IPS DF 4.7 (cell line): ENCODE measurements at regions not wholly inside any gene's neighbourhood (a gene's known extent, or its start where the extent isn't known, plus 50 kb on each side); places are given as distances from the start of the nearest gene placed in this dataset.

Experiments used
- DNase-seq: peaks from one replicate; pipeline ENCODE4 v3.0.0-alpha.2; 2013; ENCODE audit warnings: low spot score; ENCODE audit errors: extremely low read depth

DNA sequence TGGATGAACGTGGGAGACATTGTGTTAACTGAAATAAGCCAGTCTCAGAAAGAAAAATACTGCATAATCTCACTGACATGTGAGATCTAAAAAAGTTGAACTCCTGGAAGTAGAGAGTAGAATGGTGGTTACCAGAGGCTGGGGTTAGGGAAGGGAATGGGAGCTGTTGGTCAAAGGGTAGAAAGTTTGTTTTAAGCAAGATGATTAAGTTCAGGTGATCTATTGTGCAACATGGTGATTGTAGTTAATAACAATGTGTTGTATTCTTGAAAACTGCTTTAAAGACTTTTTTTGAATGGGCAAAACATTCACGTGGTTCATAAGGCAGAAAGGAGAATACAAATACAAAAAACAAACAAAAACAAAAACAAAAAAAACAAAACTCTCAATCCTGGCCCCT is 460.4 kb upstream of the TBX3 start:
- DNase-seq = no peak

- no peak for DNase-seq
Measured at GRCh38 chr12:115140981-115141655, 457.1 kb upstream of the TBX3 start.

GRCh38 chr12:115137812-115138521 is 454.0 kb upstream of the TBX3 start:
- DNase-seq = no peak

GRCh38 chr12:115135800-115136211 is 451.8 kb upstream of the TBX3 start:
- no peak for DNase-seq

DNA sequence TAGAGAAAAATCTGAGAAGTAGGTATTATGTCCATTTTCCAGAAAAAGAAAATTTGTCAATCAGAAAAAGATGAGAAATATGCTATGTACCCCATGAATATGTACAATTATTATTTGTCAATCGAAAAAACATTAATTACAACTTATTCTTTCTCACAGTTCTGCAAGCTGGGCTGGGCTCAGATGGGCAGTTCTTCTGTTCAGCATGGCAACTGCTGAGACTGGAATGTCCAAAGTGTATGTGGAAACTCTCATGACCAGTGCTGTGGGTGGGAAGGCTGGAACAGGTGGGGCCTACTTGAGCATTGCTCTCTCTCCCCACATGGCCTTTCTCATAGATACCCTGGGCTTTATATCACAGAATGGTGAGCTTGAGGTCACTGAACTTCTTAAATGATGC is 450.3 kb upstream of the TBX3 start:
- no peak for DNase-seq

DNA sequence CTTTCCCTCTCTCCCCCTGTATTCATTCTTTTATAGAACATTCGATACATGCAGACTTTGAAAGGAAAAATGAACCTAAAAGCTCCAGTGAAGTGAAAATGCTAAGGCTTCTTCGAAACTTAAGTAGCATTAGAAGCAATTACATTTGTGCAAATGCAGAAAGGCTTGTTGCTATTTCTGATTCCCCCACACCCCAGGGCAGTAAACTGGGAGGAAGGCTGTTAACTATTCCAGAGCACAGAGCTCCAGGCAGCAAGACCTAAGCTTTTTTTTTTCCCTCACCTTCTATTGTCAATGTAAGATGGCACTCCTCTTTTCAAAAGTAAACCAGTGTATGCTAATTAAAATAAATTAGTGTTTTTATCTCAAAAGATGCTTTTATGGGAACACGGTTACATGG is 448.9 kb upstream of the TBX3 start:
- DNase-seq = no peak

GRCh38 chr12:115132145-115132544 is 448.2 kb upstream of the TBX3 start:
- DNase-seq = no peak

DNA sequence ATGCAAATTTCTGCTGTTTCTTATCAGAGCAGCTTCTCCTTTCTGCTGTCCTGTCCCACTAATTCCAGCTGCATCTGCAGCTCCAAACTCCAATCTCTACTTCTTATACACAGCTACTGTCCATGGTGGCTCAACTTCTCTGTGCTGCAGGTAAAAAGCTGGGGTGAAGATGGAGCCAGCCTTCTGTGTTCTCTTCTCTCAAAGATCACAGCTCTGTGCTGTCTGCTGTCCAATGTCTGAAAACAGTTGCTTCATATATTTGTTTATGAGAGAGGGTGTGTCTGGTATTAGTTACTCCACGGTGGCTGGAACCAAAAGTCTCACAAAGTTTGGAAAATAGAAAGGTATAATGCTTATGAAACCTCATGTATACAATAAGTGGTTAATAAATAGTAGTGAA is 445.8 kb upstream of the TBX3 start:
- no peak for DNase-seq

GRCh38 chr12:115121053-115121452 is 437.1 kb upstream of the TBX3 start:
- DNase-seq = no peak

- DNase-seq = no peak
Measured at GRCh38 chr12:115118177-115118724, 434.3 kb upstream of the TBX3 start.

DNA sequence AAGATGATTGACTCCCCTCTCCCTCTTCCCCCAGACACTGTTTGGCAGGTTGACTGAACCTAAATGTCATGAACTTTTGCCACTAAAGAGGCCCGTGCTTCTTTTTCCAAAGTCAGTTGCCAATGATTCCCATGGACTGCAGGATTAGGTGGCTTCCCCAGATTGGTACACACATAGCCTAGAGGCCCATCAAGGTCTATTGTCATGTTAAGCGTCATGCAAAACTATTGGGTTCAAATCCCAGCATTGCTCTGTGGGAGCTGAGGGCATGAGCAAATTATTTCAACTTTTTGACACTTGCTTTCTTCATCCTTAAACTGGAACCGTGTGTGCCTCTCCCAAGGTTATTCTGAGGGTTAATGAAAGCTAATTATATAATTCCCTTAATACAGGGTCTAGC is 430.2 kb upstream of the TBX3 start:
- DNase-seq = no peak

DNA sequence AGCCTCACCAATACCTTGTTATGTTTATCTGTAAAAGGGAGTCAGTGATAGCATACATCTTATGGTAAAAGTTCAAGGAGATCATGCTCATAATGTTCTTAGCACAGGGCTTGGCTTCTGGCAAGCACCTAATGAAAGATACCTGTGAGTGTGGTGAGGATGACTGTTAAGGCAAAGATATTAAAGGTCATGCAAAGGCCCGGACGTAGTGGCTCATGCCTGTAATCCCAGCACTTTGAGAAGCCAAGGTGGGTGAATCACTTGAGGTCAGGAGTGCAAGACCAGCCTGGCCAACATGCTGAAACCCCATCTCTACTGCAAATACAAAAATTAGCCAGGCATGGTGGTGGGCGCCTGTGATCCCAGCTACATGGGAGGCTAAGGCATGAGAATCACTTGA is 425.9 kb upstream of the TBX3 start:
- no peak for DNase-seq

- no peak for DNase-seq
Measured at GRCh38 chr12:115108129-115109100, 424.4 kb upstream of the TBX3 start.

DNA sequence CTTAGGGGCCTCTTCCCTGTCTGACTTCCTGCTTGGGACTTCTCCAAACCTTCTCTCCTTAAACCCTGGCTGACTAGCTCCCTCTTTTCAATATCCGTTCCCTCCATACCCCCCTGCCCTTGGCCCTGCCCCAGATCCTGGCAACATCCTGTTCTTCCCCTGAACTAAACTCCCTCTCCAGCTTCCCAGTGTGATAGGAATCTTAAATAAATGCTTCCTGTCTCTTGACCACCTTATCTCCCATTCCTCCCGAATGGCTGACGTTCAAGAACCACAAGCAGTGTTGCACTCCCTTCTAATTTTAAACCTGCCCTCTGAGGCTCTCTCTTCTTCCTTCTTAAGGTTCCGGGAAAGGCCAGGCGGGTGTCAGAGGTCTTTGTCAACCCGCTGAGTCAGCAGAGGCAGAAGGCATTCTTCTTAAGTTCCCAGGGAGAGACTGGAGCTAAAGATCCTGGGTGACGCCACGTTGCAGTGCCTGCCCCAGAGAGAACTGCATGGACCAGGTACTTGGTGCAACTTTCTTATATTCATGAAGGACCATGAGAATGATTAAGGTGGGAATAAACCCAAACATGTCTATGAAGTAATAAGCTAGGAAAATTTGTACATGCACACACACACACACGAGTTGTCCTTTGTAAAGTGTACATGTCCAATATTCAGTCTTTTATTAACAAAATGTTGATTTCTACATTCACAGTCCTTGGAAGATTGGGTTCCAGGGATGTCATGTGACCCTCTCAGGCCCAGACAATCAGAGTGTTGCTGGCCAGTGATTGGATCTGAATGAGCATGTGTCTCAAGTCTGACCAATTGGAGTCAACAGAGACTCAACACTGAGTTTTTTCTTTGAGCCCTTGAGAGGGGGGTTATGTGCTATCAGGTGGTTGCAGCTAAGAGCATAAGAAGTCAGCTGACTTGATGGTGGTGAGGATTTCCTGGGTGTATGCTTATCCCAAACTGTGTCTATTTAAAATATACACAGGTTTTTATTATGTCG is 420.2 kb upstream of the TBX3 start:
- DNase-seq = no peak

GRCh38 chr12:115102450-115102849 is 418.5 kb upstream of the TBX3 start:
- DNase-seq = no peak

DNA sequence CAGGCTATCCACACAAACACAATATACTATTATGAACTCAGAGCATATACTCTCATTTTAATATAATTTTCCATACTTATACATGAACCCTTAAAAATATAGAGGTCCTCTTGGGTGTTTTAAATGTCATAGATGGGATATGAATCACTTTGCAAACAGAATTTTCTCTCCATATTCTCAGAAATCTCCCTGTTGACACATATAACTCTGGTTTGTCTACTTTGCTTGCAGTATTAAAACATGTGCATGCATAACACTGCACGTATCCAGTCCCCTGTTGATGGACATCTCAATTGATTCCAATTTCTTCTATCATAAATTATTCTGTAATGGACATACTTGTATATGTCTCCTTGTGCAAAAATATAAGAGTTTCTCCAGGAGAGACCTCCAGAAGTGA is 417.5 kb upstream of the TBX3 start:
- no peak for DNase-seq

DNA sequence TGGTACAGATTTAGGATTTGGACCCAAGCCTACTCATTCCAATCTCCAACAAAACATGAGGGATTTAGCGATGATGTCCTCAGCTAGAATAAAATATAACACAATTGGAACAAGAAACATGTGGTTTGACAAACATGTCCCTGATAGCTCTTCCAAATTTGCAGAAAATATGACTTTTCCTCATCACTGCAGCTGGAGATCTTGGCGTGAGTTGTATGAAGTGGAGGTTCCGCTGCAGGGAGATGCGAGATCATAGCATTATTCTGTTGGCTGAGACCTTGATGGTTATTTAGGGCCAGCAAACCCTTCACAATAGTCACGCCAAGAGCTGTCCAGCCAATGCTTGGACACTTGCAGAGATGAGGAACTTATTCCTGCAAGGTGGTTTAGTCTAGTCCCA is 413.4 kb upstream of the TBX3 start:
- no peak for DNase-seq

DNA sequence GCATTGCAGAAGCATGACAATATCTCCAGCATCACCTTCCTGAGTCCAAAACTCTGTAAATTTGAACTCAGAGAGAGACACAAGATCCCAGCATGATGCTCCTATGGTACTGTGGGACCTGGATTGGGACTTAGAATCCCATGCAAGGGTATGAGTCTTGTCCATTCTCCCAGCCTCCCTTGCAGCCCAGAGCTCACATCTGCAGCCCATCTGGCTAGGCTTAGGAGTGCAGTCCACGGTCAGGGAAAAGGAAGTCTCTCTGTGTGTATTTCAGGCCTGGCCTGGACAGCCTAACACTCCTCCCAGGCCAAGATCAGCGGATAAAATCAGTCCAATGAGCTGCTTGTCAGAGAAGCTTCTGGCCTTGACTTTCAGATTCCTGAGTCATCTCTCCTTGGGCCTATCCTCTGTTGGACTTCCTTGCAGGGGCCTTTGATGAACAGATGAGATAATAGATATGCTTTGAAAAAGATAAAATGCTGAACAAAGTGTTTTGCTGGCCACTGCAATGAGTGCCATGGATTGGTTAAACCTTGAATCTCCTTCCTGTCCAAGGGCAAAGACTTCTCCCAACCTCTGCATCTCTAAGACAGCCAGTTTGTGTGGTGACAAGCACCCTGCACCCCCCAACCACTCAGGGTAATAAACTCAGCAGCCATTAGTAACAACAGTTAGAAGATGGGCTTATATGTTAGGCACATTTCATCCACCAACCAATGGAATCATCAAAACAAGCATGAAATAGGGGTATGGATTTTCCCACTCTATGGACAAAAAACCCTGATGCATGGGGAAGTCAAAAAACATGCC is 412.8 kb upstream of the TBX3 start:
- DNase-seq = no peak

GRCh38 chr12:115095073-115095748 is 411.2 kb upstream of the TBX3 start:
- no peak for DNase-seq
